ENCODE measurements at regions not wholly inside any gene's neighbourhood (a gene's known extent, or its start where the extent isn't known, plus 50 kb on each side); places are given as distances from the start of the nearest gene placed in this dataset.

GRCh38 chr16:82236415-82236814, 66.4 kb upstream of the MPHOSPH6 start:
- DNase-seq (no peak), ATAC-seq (ENCODE audit: poor library complexity) (no peak)
- intact Hi-C loops (cut with DNase I): no loop called here

GRCh38 chr16:82232806-82233205, 62.8 kb upstream of the MPHOSPH6 start:
- intact Hi-C loops (cut with DNase I): loop anchor here (5.0 kb wide), 2 partner anchors 201 to 341 kb away; no protein-coding TSS in a partner anchor
- DNase-seq (no peak), ATAC-seq (ENCODE audit: poor library complexity) (no peak)

GRCh38 chr16:82231008-82231787, 61.2 kb upstream of the MPHOSPH6 start:
- no peak for ATAC-seq (ENCODE audit: poor library complexity)
- intact Hi-C loops (cut with DNase I): loop anchor here (2.0 to 5.0 kb wide), 3 partner anchors 199 to 339 kb away; no protein-coding TSS in a partner anchor
- DNase-seq: no peak

GRCh38 chr16:82229800-82230619, 60.0 kb upstream of the MPHOSPH6 start:
- ATAC-seq (ENCODE audit: poor library complexity) (peak; percentile 79), DNase-seq (peak; percentile 66)
- intact Hi-C loops (cut with DNase I): loop anchor here (2.0 to 5.0 kb wide), 3 partner anchors 198 to 338 kb away; no protein-coding TSS in a partner anchor

- no peak for ATAC-seq (ENCODE audit: poor library complexity)
- intact Hi-C loops (cut with DNase I): no loop called here
These were observed 56.3 kb upstream of the MPHOSPH6 start for GRCh38 chr16:82226327-82226726.

GRCh38 chr16:82224821-82225220, 54.8 kb upstream of the MPHOSPH6 start:
- ATAC-seq (ENCODE audit: poor library complexity) (no peak), DNase-seq (no peak)
- intact Hi-C loops (cut with DNase I): no loop called here

More at GRCh38 chr16:82226327-82226726, 56.3 kb upstream of the MPHOSPH6 start:
- DNase-seq: no peak

- DNase-seq (no peak), ATAC-seq (ENCODE audit: poor library complexity) (no peak)
- intact Hi-C loops (cut with DNase I): no loop called here
These were observed 50.5 kb upstream of the MPHOSPH6 start for GRCh38 chr16:82220541-82220940.
